ENCODE measurements at regions not wholly inside any gene's neighbourhood (a gene's known extent, or its start where the extent isn't known, plus 50 kb on each side); places are given as distances from the start of the nearest gene placed in this dataset.
"Not testable (repeated sequence)": the region's sequence is repeated elsewhere in the genome, so short reads cannot be mapped to it uniquely, and the experiment has no call there.

DNA sequence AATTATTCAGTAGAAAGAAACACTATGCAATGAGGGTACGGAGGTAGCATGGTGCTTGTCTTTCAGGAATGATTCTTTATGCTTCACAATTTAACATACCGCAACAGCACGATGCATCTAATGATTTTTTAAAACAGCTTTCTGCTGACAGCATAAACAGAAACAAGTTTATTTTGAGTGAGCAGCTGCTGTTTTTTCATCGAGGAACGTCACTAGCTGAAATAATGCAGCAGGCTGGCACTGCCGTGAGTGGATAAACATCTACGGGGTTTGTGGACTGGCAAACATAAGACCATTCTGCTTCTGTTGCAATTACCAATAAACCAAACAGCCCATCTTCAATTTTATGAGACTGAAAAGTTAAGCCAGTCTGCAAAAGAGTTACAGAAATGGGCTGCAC lies 871.8 kb downstream of the RPS29 start:
- TF ChIP-seq, protein P1, sequence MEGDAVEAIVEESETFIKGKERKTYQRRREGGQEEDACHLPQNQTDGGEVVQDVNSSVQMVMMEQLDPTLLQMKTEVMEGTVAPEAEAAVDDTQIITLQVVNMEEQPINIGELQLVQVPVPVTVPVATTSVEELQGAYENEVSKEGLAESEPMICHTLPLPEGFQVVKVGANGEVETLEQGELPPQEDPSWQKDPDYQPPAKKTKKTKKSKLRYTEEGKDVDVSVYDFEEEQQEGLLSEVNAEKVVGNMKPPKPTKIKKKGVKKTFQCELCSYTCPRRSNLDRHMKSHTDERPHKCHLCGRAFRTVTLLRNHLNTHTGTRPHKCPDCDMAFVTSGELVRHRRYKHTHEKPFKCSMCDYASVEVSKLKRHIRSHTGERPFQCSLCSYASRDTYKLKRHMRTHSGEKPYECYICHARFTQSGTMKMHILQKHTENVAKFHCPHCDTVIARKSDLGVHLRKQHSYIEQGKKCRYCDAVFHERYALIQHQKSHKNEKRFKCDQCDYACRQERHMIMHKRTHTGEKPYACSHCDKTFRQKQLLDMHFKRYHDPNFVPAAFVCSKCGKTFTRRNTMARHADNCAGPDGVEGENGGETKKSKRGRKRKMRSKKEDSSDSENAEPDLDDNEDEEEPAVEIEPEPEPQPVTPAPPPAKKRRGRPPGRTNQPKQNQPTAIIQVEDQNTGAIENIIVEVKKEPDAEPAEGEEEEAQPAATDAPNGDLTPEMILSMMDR (IDR thresholded peaks at IDR 0.05; ENCODE audit: insufficient read depth, low read length) = no peak
- DNase-seq (ENCODE audit: low read depth) = no peak
- no peak overlapping the region for H3K4me3 ChIP-seq (ENCODE audit: low read depth, low read length)

DNA sequence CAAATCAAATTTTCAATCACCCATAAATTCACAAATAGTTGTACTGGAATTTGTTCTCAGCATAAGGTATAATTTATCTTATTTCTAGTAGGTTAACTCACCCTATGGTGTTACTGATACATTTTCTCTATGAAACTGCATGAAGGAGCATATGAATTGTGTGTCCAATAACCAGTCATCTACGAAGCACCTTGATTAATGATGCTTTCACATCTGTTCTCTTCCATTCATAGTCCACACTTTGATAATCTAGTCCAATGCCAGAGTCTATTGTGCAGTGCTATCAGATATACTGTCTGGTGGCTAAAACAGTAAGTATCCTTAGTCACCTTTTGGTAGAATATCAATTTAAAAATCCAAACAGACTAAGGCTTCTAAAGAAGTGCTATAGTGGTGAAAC lies 876.0 kb downstream of the RPS29 start:
- TF ChIP-seq, protein P1 (IDR thresholded peaks at IDR 0.05; ENCODE audit: insufficient read depth, low read length) = no peak
- no peak overlapping the region for H3K4me3 ChIP-seq (ENCODE audit: low read depth, low read length)
- DNase-seq (ENCODE audit: low read depth) = no peak

DNA sequence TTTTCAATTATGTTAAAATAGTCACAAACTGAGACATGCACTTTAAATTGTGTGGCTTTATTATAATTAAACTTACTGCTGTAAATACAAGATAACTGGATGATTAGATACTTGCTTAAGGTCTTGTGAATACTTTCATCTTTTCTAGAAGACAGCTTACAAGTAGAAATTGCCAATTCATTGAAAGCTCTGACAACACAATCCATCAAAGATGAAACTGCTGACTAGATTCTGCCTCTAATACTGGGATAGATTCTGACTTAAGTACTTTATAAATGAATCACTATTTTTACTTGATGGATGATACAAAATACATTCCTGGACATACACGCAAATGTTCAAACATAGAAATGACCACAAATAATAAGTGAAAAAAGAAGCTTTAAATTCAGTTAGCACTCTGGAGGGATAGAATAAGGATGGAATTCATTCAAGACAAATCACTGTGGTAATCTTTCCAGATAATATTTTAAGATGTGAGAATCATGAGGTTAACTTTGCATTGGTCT lies 876.8 kb downstream of the RPS29 start:
- no peak for DNase-seq (ENCODE audit: low read depth)
- TF ChIP-seq, protein P1 (IDR thresholded peaks at IDR 0.05; ENCODE audit: insufficient read depth, low read length) = no peak

DNA sequence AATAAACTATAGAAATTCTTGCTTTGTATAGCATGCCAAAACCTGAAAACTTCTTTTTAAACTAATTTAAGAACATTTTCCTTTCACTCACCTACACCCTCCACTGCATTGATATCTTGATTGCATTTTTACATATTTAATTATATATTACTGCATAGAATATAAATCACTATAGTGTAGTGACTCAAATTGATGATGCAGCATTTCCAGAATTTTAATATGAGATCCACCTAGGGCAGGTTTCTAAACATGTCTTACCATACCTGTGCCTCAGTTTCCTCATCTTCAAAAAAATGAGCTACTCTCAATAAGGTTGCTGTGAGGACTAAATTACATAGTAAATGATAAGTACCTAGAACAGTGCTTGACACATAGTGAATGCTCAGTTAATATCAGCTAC lies 881.5 kb downstream of the RPS29 start:
- DNase-seq (ENCODE audit: low read depth) = no peak
- no peak overlapping the region for H3K4me3 ChIP-seq (ENCODE audit: low read depth, low read length)
- TF ChIP-seq, protein P1 (IDR thresholded peaks at IDR 0.05; ENCODE audit: insufficient read depth, low read length) = no peak

More for the DNA sequence above, 876.8 kb downstream of the RPS29 start:
- no peak overlapping the region for H3K4me3 ChIP-seq (ENCODE audit: low read depth, low read length)

DNA sequence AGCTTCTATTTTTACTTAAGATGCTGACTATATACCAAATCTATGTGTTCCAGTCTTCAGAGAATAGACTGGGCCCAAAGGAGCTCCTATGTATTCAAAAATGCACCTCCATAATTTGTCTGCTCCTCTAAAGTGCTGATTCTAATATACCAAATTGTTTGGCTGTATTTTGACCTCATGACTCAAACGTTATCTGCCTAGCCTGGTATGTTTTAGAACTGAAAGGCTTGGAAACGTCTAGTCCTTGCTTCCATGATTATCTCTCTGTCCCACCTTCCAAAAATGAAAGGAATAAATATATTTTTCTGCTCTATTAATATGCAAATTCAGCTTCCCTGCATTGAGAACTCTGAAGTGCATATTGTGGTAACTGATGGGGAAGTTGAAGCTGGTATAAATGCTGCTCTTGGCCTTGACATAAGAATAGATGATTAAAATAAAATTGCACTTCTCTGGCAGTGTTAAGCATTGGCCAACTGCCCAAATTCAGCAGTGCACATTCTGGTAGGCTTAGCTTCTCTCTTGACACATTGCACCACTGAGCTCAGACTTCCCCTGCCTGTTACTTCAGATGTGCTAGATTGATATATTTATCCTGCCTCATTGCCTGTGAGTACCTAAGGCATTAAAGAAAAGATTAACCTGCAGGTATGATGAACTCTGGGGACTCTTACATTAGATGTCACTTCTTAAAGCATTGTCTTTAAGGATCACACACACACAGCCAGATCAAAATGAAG lies 882.3 kb downstream of the RPS29 start:
- DNase-seq (ENCODE audit: low read depth) = no peak

DNA sequence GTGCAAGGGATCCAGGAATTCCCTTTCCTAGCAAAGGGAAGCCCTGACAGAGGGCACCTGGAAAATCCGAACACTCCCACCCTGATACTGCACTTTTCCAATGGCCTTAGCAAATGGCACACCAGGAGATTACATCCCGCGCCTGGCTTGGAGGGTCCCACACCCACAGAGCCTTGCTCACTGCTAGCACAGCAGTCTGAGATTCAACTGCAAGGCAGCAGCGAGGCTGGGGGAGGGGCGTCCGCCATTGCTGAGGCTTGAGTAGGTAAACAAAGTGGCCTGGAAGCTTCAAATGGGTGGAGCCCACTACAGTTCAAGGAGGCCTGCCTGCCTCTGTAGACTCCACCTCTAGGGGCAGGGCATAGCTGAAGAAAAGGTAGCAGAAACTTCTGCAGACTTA lies 888.8 kb downstream of the RPS29 start:
- not testable (repeated sequence) for DNase-seq (ENCODE audit: low read depth); H3K4me3 ChIP-seq (ENCODE audit: low read depth, low read length)

More for the DNA sequence above, 882.3 kb downstream of the RPS29 start:
- TF ChIP-seq, protein P1 (IDR thresholded peaks at IDR 0.05; ENCODE audit: insufficient read depth, low read length) = no peak
- H3K4me3 ChIP-seq (ENCODE audit: low read depth, low read length) = no peak overlapping the region

DNA sequence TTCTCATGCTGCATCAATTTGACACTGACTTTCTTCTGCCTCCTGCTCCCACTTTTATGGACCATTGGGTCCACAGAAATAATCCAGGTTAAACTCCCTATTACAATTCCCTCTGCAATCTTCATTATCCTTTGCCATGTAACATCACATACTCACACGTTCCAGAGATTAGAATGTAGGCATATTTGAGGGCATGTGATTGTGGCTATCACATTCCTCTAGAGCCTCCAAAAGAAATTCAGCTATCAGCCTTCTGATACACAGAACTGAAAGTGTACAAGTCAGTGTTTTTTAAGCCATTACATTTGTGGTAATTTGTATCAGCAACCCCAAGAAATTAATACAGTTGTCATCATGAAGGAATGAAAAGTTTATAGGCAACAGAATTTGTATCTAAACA lies 892.4 kb downstream of the RPS29 start:
- TF ChIP-seq, protein P1 (IDR thresholded peaks at IDR 0.05; ENCODE audit: insufficient read depth, low read length) = no peak
- DNase-seq (ENCODE audit: low read depth) = no peak
- no peak overlapping the region for H3K4me3 ChIP-seq (ENCODE audit: low read depth, low read length)

All from fibroblast of the aortic adventitia (primary cell).